HG03196 (cell line): ENCODE measurements at regions not wholly inside any gene's neighbourhood (a gene's known extent, or its start where the extent isn't known, plus 50 kb on each side); places are given as distances from the start of the nearest gene placed in this dataset.

Experiments
- ATAC-seq: cut with Tn5 transposase; IDR thresholded peaks from one replicate; pipeline ENCODE4 v1.9.1; 2021; ENCODE audit not compliant: unreplicated experiment

- no peak for ATAC-seq
These were observed 116.6 kb downstream of the IRF8 start for GRCh38 chr16:86015606-86016005.

- no peak for ATAC-seq
These were observed 117.4 kb downstream of the IRF8 start for GRCh38 chr16:86016201-86016965.

GRCh38 chr16:86018071-86018470, 119.1 kb downstream of the IRF8 start:
- no peak for ATAC-seq

GRCh38 chr16:86018487-86018886, 119.5 kb downstream of the IRF8 start:
- no peak for ATAC-seq

- no peak for ATAC-seq
These were observed 120.0 kb downstream of the IRF8 start for GRCh38 chr16:86018941-86019340.

- ATAC-seq, result no peak
These were observed 120.6 kb downstream of the IRF8 start for GRCh38 chr16:86019446-86020047.

GRCh38 chr16:86020971-86021370, 122.0 kb downstream of the IRF8 start:
- no peak for ATAC-seq

GRCh38 chr16:86022381-86022960, 123.5 kb downstream of the IRF8 start:
- no peak for ATAC-seq

GRCh38 chr16:86024210-86024609, 125.2 kb downstream of the IRF8 start:
- no peak for ATAC-seq

- ATAC-seq, result no peak
These were observed 126.7 kb downstream of the IRF8 start for GRCh38 chr16:86025706-86026105.

GRCh38 chr16:86026171-86026910, 127.4 kb downstream of the IRF8 start:
- ATAC-seq, result no peak

- ATAC-seq, result no peak
These were observed 128.0 kb downstream of the IRF8 start for GRCh38 chr16:86026916-86027315.

- ATAC-seq, result no peak
These were observed 128.6 kb downstream of the IRF8 start for GRCh38 chr16:86027373-86028126.

- ATAC-seq, result no peak
These were observed 130.3 kb downstream of the IRF8 start for GRCh38 chr16:86029131-86029741.

GRCh38 chr16:86030116-86030515, 131.2 kb downstream of the IRF8 start:
- no peak for ATAC-seq

- no peak for ATAC-seq
These were observed 132.2 kb downstream of the IRF8 start for GRCh38 chr16:86031141-86031678.

GRCh38 chr16:86033016-86033474, 134.1 kb downstream of the IRF8 start:
- no peak for ATAC-seq

GRCh38 chr16:86033971-86034370, 135.0 kb downstream of the IRF8 start:
- ATAC-seq, result no peak

- no peak for ATAC-seq
These were observed 135.5 kb downstream of the IRF8 start for GRCh38 chr16:86034421-86034919.

GRCh38 chr16:86035906-86036305, 136.9 kb downstream of the IRF8 start:
- no peak for ATAC-seq
